ENCODE measurements at regions not wholly inside any gene's neighbourhood (a gene's known extent, or its start where the extent isn't known, plus 50 kb on each side); places are given as distances from the start of the nearest gene placed in this dataset.

- intact Hi-C loops (cut with micrococcal nuclease), result no loop called here
- Mint-ChIP-seq H3K27me3 (no peaks in the 10 kb centered on the region), H3K4me1 (ENCODE audit: low read depth) (no peaks in the 10 kb centered on the region), H3K9me3 (peaks cover 9% of the 10 kb centered on the region), H3K4me3 (no peak overlapping the region), H3K36me3 (ENCODE audit: low read depth) (no peaks in the 10 kb centered on the region), H3K27ac (no peak overlapping the region)
- POLR2A ChIA-PET, result no interaction called here
- no peak for TF ChIP-seq CTCF (IDR thresholded peaks at IDR 0.05)
- CTCF ChIA-PET, result no interaction called here
- DNase-seq (no peak), ATAC-seq (no peak)
Measured at GRCh38 chr13:70604448-70604847, 496.2 kb upstream of the KLHL1 start.

- no peaks in the 10 kb centered on the region for H3K4me1 Mint-ChIP-seq (ENCODE audit: low read depth)
- H3K4me3 Mint-ChIP-seq, result no peak overlapping the region
- H3K27ac Mint-ChIP-seq, result no peak overlapping the region
- DNase-seq (no peak), ATAC-seq (no peak)
- H3K27me3 Mint-ChIP-seq, result no peaks in the 10 kb centered on the region
- H3K36me3 Mint-ChIP-seq (ENCODE audit: low read depth), result no peaks in the 10 kb centered on the region
- ChIA-PET CTCF (no interaction called here), POLR2A (no interaction called here)
- H3K9me3 Mint-ChIP-seq, result no peaks in the 10 kb centered on the region
- intact Hi-C loops (cut with micrococcal nuclease), result no loop called here
- no peak for TF ChIP-seq CTCF (IDR thresholded peaks at IDR 0.05)
Measured at GRCh38 chr13:70593716-70594115, 485.5 kb upstream of the KLHL1 start.

- no peak for TF ChIP-seq CTCF (IDR thresholded peaks at IDR 0.05)
- no peaks in the 10 kb centered on the region for H3K27me3 Mint-ChIP-seq
- no peak overlapping the region for H3K4me3 Mint-ChIP-seq
- no peak for DNase-seq
- H3K9me3 Mint-ChIP-seq, result peaks cover 6% of the 10 kb centered on the region
- no peak for ATAC-seq
- CTCF ChIA-PET, result no interaction called here
- H3K4me1 Mint-ChIP-seq (ENCODE audit: low read depth), result no peaks in the 10 kb centered on the region
- intact Hi-C loops (cut with micrococcal nuclease), result no loop called here
- no peaks in the 10 kb centered on the region for H3K36me3 Mint-ChIP-seq (ENCODE audit: low read depth)
- no peak overlapping the region for H3K27ac Mint-ChIP-seq
- POLR2A ChIA-PET, result no interaction called here
Measured at GRCh38 chr13:70585109-70585508, 476.9 kb upstream of the KLHL1 start.

- H3K9me3 Mint-ChIP-seq, result peaks cover 5% of the 10 kb centered on the region
- no peaks in the 10 kb centered on the region for H3K4me1 Mint-ChIP-seq (ENCODE audit: low read depth)
- H3K4me3 Mint-ChIP-seq, result no peak overlapping the region
- TF ChIP-seq CTCF (IDR thresholded peaks at IDR 0.05), result no peak
- DNase-seq (no peak), ATAC-seq (no peak)
- ChIA-PET POLR2A (no interaction called here), CTCF (no interaction called here)
- H3K27ac Mint-ChIP-seq, result no peak overlapping the region
- H3K36me3 Mint-ChIP-seq (ENCODE audit: low read depth), result no peaks in the 10 kb centered on the region
- no peaks in the 10 kb centered on the region for H3K27me3 Mint-ChIP-seq
- intact Hi-C loops (cut with micrococcal nuclease), result no loop called here
Measured at GRCh38 chr13:70580825-70581224, 472.6 kb upstream of the KLHL1 start.

GRCh38 chr13:70579941-70580340 lies 471.7 kb upstream of the KLHL1 start:
- ChIA-PET POLR2A (no interaction called here), CTCF (no interaction called here)
- no peak for DNase-seq
- ATAC-seq, result no peak
- no peak for TF ChIP-seq CTCF (IDR thresholded peaks at IDR 0.05)
- no peak overlapping the region for H3K4me3 Mint-ChIP-seq
- no peaks in the 10 kb centered on the region for H3K27me3 Mint-ChIP-seq
- peaks cover 4% of the 10 kb centered on the region for H3K9me3 Mint-ChIP-seq
- H3K27ac Mint-ChIP-seq, result no peak overlapping the region
- intact Hi-C loops (cut with micrococcal nuclease), result no loop called here
- H3K4me1 Mint-ChIP-seq (ENCODE audit: low read depth), result no peaks in the 10 kb centered on the region
- no peaks in the 10 kb centered on the region for H3K36me3 Mint-ChIP-seq (ENCODE audit: low read depth)

All from activated CD8-positive, alpha-beta T cell treated with anti-CD3 and anti-CD28 coated beads for 36 hours (primary cell).